ENCODE measurements at regions not wholly inside any gene's neighbourhood (a gene's known extent, or its start where the extent isn't known, plus 50 kb on each side); places are given as distances from the start of the nearest gene placed in this dataset.
A peak's percentile ranks its signal among the peaks of the same experiment; 100 is the strongest.

DNA sequence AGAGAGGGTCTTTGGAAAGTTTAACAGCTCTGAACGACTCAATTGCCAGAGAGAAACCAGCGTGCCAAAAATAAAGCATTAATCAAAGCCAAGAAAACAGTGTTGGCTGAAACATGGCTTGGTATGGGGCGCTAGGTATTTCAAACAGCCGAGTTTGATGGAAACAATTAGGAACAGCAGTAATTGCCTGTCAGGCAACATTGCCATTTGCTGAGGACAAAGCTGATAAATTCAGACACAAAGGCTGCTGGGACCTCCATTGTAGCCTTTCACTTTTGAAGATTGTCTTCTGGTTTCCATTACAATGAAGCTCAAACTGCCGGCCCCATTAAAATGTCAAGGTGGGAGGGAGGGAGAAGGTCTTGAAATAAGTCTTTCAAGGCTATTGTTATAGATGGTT, 125.4 kb upstream of the SPDL1 start:
- Histone ChIP-seq H3K4me3 (no peak overlapping the region), H3K27ac (no peak overlapping the region)

GRCh38 chr5:169450464-169450863, 133.1 kb upstream of the SPDL1 start:
- H3K4me3 ChIP-seq: no peak overlapping the region
- H3K27ac ChIP-seq: no peak overlapping the region

DNA sequence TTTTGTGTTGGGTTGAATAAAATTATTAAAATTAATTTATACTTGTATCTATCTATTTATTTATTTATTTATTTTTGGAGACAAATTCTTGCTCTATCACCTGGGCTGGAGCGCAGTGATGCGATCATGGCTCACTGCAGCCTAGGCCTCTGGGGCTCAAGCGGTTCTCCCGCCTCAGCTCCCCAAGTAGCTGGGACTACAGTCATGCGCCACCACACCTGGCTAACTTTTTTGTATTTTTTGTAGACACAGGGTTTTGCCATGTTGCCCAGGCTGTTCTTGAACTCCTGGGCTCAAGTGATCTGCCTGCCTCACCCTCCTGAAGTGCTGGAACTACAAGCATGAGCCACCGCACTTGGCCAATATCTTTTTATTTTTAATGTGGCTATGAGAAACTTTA, 134.7 kb upstream of the SPDL1 start:
- no peak overlapping the region for H3K4me3 ChIP-seq
- H3K27ac ChIP-seq: no peak overlapping the region

DNA sequence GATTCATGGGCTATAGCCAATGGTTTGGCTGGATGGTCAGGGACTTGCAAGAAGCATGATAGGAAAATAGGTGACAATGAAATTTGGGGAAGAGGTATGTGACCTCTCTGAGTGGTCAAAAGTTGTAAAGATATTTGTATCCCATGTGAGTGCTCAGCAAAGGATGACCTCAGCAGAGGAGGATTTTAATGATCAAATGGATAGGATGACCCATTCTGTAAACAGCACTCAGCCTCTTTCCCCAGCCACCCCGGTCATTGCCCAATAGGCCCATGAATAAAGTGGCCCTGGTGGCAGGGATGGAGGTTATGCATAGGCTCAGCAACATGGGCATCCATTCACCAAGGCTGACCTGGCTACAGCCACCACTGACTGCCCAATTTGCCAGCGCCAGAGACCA, 138.4 kb upstream of the SPDL1 start:
- no peak overlapping the region for H3K4me3 ChIP-seq
- no peak overlapping the region for H3K27ac ChIP-seq

DNA sequence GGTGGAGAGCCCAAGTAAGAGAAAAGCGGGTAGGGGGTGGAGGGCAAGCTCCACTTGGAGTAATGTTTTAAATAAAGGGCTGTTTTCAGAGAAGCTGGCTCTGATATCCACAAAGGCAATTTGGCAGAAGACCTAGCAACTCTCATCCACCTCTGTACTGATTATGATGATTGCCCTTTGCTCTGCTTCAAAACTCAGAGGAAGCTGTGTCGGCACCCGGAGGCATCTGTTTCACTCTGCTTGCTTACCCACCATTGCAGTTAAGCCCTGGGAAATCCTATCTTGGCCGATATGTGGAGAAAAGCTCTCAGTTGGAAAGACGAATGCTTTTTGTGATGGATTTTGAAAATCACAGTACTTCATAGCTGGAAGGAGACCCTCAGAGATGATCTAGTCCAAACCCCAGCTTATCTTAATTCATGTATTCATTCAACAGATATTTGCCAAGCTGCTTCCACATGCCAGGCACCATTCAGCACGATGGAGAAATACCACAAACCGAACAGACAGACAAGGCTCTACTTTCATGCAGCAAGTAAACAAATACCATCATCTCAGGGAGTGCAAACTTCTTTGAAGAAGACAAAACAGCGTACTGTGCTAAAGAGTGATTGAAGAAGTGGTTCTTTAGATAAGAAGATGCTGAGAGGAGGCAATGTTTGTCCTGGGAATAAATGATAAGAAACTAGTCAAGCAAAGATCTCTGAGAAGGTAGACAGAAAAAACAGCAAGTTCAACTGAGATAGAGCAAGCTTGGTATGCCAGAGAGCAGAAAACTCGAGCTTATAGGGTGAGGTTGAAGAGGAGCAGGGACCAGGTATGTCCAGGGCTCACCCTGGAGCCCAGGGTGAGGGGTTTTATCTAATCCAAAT, 140.4 kb upstream of the SPDL1 start:
- H3K27ac ChIP-seq: peak overlapping the region in 3 of 21 experiments; percentile 10 to 33 (median 32)
- no peak overlapping the region for H3K4me3 ChIP-seq

- Histone ChIP-seq H3K4me3 (no peak overlapping the region), H3K27ac (peak overlapping the region in 3 of 21 experiments; percentile 10 to 33 (median 32))
Observed at GRCh38 chr5:169442403-169442874, 141.1 kb upstream of the SPDL1 start.

GRCh38 chr5:169440107-169440705, 139.3 kb upstream of the SLIT3 start:
- Histone ChIP-seq H3K4me3 (no peak overlapping the region), H3K27ac (no peak overlapping the region)

DNA sequence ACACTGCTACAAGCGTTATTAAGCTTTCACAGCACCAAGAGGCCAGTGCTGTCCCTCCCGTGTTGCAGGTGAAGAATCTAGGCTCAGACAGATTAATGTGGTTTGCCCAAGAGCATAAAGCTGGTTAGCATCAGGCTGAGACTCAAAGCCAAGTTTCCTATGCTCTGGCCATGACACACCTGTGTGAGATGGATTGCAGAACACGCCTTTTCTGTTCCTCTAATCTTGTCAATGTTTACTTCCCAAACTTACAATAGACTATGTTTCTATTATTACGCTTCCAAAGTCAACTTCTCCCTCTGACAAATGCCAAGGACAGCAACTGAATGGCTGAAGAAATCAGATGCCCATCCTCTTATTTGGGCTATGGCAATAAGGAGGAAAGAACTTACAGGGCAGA, 138.4 kb upstream of the SLIT3 start:
- Histone ChIP-seq H3K27ac (no peak overlapping the region), H3K4me3 (no peak overlapping the region)

DNA sequence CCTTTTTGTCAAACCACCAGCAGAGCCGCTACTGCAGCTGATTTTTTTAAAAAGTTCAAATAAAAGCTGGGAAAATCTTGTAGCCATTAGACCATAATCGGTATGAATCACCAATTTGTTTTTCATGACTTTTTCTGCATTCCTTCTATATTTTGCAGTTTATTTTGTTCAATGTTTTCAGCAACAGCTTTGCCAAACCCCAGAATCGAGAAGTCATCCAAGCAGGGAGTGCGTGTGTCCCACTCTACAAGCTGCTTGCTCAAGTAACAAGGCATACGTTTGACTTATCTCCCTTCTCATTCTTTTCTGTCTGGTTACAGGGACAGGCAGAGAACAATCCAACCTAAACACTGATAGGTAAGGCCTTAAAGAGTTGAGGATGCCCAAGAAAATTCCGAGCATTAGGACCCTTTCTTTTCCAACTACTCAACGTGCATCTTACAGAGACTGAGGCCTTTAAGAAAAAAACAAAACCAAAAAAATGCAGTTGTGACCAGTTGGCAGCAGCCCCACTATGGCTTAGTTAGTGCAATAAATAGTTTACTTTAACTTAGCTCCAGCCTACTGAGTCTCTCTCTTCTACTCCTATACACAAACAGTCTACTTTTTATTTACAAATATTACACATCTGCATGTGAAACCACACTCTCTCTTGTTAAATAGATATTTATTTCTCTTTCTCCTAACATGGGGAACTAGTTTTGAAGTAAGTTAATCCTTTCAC, 134.7 kb upstream of the SLIT3 start:
- Histone ChIP-seq H3K4me3 (no peak overlapping the region), H3K27ac (peak overlapping the region in 6 of 21 experiments; percentile 12 to 71 (median 46))

GRCh38 chr5:169433221-169433651, 132.3 kb upstream of the SLIT3 start:
- Histone ChIP-seq H3K4me3 (no peak overlapping the region), H3K27ac (peak overlapping the region in 5 of 21 experiments; percentile 11 to 65 (median 37))

- H3K27ac ChIP-seq: no peak overlapping the region
- H3K4me3 ChIP-seq: no peak overlapping the region
Observed at GRCh38 chr5:169431386-169431785, 130.4 kb upstream of the SLIT3 start.

- Histone ChIP-seq H3K4me3 (no peak overlapping the region), H3K27ac (no peak overlapping the region)
Observed at GRCh38 chr5:169430671-169431070, 129.7 kb upstream of the SLIT3 start.

GRCh38 chr5:169429044-169429443, 128.1 kb upstream of the SLIT3 start:
- H3K4me3 ChIP-seq: no peak overlapping the region
- H3K27ac ChIP-seq: peak overlapping the region in 3 of 21 experiments; percentile 5 to 25 (median 20)

- H3K4me3 ChIP-seq: no peak overlapping the region
- H3K27ac ChIP-seq: no peak overlapping the region
Observed at GRCh38 chr5:169426784-169427183, 125.8 kb upstream of the SLIT3 start.

- Histone ChIP-seq H3K27ac (peak overlapping the region in 1 of 21 experiments; percentile 2), H3K4me3 (no peak overlapping the region)
Observed at GRCh38 chr5:169424670-169425378, 123.9 kb upstream of the SLIT3 start.

GRCh38 chr5:169424279-169424655, 123.3 kb upstream of the SLIT3 start:
- H3K4me3 ChIP-seq: no peak overlapping the region
- peak overlapping the region in 1 of 21 experiments; percentile 2 for H3K27ac ChIP-seq

DNA sequence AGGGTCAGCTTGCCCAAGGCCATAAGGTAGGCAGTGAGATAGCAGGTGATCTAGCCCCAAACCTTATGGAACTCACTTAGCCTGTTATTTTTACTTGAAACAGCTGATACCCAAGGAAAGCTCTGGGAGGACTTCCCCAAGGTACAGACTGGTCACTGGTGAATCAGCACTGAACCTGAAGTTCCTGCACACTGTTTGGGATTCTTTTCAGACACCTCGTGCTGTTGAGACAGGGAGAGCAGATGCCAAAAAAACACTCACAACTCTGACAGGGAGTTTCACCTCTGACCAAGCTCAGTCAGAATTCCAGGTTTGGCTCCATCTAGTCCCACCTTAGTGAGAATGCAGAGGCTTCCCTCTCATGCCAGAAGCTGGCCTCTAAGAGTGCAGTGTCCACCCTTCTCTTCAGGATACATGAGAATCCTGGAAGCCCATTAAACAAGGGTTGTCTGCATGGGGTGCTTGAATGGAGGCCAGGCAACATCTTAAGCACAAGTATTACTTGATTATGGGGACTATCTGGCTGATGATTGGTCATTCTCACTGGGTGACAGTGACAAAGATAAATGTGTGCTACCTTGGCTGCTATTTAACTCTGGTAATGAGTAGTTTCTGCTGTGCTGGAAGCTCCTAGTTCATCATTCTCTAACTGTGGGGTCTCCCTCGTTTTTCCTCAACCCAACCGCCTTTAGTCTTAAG, 122.8 kb upstream of the SLIT3 start:
- Histone ChIP-seq H3K4me3 (no peak overlapping the region), H3K27ac (peak overlapping the region in 1 of 21 experiments; percentile 33)

GRCh38 chr5:169422087-169422486, 121.1 kb upstream of the SLIT3 start:
- no peak overlapping the region for H3K27ac ChIP-seq
- H3K4me3 ChIP-seq: no peak overlapping the region

DNA sequence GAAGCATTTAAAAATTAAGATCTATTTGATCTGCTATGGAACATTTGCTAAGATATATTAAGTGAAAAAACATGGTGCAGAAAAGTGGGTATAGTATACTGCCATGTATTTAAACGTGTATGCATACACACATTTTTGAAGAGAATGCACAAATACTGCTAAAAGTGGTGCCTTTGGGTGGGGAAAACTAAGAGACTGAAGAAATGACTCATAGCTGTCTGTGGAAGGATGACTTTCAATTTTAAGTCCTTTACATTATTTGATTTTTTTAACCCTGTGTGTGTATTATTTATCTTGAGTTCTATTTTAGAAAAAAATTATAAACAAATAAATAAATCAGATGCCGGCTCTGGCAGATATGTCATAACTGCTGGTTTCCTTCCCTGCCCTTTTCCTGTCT, 120.7 kb upstream of the SLIT3 start:
- H3K4me3 ChIP-seq: no peak overlapping the region
- no peak overlapping the region for H3K27ac ChIP-seq
